Fibroblast of lung (primary cell): ENCODE measurements at regions not wholly inside any gene's neighbourhood (a gene's known extent, or its start where the extent isn't known, plus 50 kb on each side); places are given as distances from the start of the nearest gene placed in this dataset.

Experiments used
- DNase-seq, 2 donors: peaks; one replicate each; pipeline versions ENCODE4 v3.0.0 to v3.0.0-alpha.2; 2010; ENCODE audit warnings: low read depth in 2 of 2
- H2AFZ ChIP-seq: 2 replicates; pipeline ENCODE4 v1.5.1; 2012; ENCODE audit warnings: low read length, control low read depth, inconsistent platforms
- H3K27ac ChIP-seq: 2 replicates; pipeline ENCODE4 v1.5.1; 2011; ENCODE audit warnings: low read length, control low read depth; ENCODE audit not compliant: insufficient read depth
- H3K27me3 ChIP-seq: 2 replicates; pipeline ENCODE4 v1.5.1; 2011; ENCODE audit warnings: mild to moderate bottlenecking, low read length; ENCODE audit not compliant: control insufficient read depth, insufficient read depth
- H3K36me3 ChIP-seq: 2 replicates; pipeline ENCODE4 v1.5.1; 2011; ENCODE audit warnings: low read length; ENCODE audit not compliant: control insufficient read depth, insufficient read depth
- H3K4me1 ChIP-seq: 2 replicates; pipeline ENCODE4 v1.5.1; 2011; ENCODE audit warnings: low read length; ENCODE audit not compliant: control insufficient read depth, insufficient read depth; ENCODE audit errors: extremely low read depth
- H3K4me2 ChIP-seq: 2 replicates; pipeline ENCODE4 v1.5.1; 2011; ENCODE audit warnings: low read length, control low read depth; ENCODE audit not compliant: insufficient read depth; ENCODE audit errors: extremely low read depth
- H3K4me3 ChIP-seq, 4 experiments: fragments of 200-600 bp in 1 of 4; sonication (generic) in 1 of 4; replicated peaks in 1 of 4; 2 replicates each; pipeline ENCODE4 v1.5.1; 2011 to 2016; ENCODE audit warnings: low read length in 4 of 4, low read depth in 3 of 4, mild to moderate bottlenecking in 3 of 4, control low read depth in 2 of 4, inconsistent platforms in 1 of 4, mixed read lengths in 1 of 4; ENCODE audit not compliant: insufficient read depth in 1 of 4; ENCODE audit errors: control extremely low read depth in 1 of 4
- H3K79me2 ChIP-seq: 2 replicates; pipeline ENCODE4 v1.5.1; 2012; ENCODE audit warnings: mild to moderate bottlenecking, low read length, inconsistent platforms; ENCODE audit not compliant: control insufficient read depth, insufficient read depth
- H3K9ac ChIP-seq: 2 replicates; pipeline ENCODE4 v1.5.1; 2011; ENCODE audit warnings: mild to moderate bottlenecking, low read length, control low read depth; ENCODE audit not compliant: insufficient read depth
- H3K9me3 ChIP-seq: 2 replicates; pipeline ENCODE4 v1.5.1; 2012; ENCODE audit warnings: low read depth, low read length; ENCODE audit not compliant: control insufficient read depth, insufficient read depth
- H4K20me1 ChIP-seq: 2 replicates; pipeline ENCODE4 v1.5.1; 2011; ENCODE audit warnings: low read length; ENCODE audit not compliant: control insufficient read depth, insufficient read depth; ENCODE audit errors: extremely low read depth
- EZH2 ChIP-seq: IDR thresholded peaks from 2 replicates; pipeline ENCODE4 v1.5.1; 2012; ENCODE audit warnings: low read length, control low read depth, mild to moderate bottlenecking; ENCODE audit errors: missing control alignments
- TF ChIP-seq, protein P1 (sequence below), 2 donors: IDR thresholded peaks in 1 of 2; conservative IDR thresholded peaks in 1 of 2; 1 replicate in 1 of 2; 2 replicates in 1 of 2; pipeline ENCODE4 v1.5.1; 2011 to 2012; ENCODE audit warnings: low read length in 2 of 2, control low read depth in 1 of 2, inconsistent platforms in 1 of 2, low read depth in 1 of 2, mild to moderate bottlenecking in 1 of 2

DNA sequence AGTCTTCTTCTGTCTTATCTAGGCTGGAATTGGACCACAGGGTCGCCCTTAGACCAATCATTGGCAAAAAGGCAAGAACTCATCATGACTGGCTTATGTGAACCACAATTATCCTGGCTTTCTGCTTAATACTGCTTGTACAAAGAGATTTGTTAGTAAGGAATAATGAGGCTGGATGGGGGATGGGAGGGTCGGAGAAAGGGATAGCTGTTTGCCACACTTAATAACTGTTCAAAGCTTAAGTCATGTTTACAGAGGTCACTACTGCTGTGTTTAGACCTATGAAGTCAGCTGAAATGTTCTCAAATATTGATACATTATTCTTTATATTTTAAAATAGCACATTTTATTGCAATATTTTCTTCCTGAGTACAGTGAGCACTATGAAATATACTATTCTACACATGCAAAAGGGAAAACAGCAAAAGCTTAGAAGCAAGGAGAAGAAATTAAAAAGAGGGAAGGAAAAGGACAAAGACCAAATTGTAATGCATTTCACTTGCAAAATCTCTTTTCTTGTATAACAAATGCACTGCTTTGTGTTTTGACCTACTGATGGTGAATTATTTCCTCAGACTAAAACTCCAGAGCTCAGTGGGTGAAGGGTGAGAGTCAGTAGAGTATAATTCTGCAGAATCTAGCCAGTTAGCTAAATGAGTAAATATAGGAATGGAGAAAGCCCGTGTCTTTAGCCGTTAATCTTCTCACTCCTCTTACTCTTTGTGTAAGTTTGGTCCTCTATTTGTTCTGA, 404.9 kb upstream of the ZNF608 start:
- peak in 1 of 2 donors; percentile 27 for DNase-seq
- no peak overlapping the region for H3K9ac ChIP-seq
- H3K27me3 ChIP-seq: no peaks in the 10 kb centered on the region
- H3K4me3 ChIP-seq: no peak overlapping the region
- no peaks in the 10 kb centered on the region for H3K79me2 ChIP-seq
- H3K27ac ChIP-seq: no peak overlapping the region
- H4K20me1 ChIP-seq: no peaks in the 10 kb centered on the region
- TF ChIP-seq, protein P1, sequence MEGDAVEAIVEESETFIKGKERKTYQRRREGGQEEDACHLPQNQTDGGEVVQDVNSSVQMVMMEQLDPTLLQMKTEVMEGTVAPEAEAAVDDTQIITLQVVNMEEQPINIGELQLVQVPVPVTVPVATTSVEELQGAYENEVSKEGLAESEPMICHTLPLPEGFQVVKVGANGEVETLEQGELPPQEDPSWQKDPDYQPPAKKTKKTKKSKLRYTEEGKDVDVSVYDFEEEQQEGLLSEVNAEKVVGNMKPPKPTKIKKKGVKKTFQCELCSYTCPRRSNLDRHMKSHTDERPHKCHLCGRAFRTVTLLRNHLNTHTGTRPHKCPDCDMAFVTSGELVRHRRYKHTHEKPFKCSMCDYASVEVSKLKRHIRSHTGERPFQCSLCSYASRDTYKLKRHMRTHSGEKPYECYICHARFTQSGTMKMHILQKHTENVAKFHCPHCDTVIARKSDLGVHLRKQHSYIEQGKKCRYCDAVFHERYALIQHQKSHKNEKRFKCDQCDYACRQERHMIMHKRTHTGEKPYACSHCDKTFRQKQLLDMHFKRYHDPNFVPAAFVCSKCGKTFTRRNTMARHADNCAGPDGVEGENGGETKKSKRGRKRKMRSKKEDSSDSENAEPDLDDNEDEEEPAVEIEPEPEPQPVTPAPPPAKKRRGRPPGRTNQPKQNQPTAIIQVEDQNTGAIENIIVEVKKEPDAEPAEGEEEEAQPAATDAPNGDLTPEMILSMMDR (conservative IDR thresholded peaks at IDR 0.05 in 1 of 2, IDR thresholded peaks at IDR 0.05 in 1 of 2; ENCODE audit: low read depth in 1 of 2, low read length in 2 of 2): no peak
- no peak for TF ChIP-seq EZH2
- H3K36me3 ChIP-seq: no peaks in the 10 kb centered on the region
- no peaks in the 10 kb centered on the region for H3K9me3 ChIP-seq
- H3K4me2 ChIP-seq: no peak overlapping the region
- no peaks in the 10 kb centered on the region for H3K4me1 ChIP-seq
- no peak overlapping the region for H2AFZ ChIP-seq

DNA sequence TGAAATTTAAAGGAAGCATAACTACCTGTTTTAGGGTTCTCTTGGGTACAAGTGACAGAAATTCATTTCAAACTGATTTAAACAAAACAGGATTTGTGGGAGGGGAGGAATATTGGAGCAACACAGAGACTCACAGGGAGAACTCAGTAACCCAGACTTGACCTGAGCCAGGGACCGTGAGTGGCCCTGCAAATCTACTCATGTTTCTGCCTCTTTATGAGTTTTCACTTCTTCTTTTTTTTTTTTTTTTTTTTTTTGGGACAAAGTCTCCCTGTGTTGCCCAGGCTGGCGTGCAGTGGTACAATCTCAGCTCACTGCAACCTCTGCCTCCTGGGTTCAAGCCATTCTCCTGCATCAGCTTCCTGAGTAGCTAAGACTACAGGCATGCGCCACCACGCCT, 405.6 kb upstream of the ZNF608 start:
- TF ChIP-seq EZH2: no peak
- TF ChIP-seq, protein P1 (conservative IDR thresholded peaks at IDR 0.05 in 1 of 2, IDR thresholded peaks at IDR 0.05 in 1 of 2; ENCODE audit: low read depth in 1 of 2, low read length in 2 of 2): no peak
- Histone ChIP-seq H3K79me2 (no peaks in the 10 kb centered on the region), H3K27me3 (no peaks in the 10 kb centered on the region), H3K9ac (no peak overlapping the region), H3K4me2 (no peak overlapping the region), H3K27ac (no peak overlapping the region), H3K4me3 (no peak overlapping the region), H3K4me1 (no peaks in the 10 kb centered on the region), H4K20me1 (no peaks in the 10 kb centered on the region), H3K9me3 (no peaks in the 10 kb centered on the region), H2AFZ (no peak overlapping the region), H3K36me3 (no peaks in the 10 kb centered on the region)
- DNase-seq: no peak

DNA sequence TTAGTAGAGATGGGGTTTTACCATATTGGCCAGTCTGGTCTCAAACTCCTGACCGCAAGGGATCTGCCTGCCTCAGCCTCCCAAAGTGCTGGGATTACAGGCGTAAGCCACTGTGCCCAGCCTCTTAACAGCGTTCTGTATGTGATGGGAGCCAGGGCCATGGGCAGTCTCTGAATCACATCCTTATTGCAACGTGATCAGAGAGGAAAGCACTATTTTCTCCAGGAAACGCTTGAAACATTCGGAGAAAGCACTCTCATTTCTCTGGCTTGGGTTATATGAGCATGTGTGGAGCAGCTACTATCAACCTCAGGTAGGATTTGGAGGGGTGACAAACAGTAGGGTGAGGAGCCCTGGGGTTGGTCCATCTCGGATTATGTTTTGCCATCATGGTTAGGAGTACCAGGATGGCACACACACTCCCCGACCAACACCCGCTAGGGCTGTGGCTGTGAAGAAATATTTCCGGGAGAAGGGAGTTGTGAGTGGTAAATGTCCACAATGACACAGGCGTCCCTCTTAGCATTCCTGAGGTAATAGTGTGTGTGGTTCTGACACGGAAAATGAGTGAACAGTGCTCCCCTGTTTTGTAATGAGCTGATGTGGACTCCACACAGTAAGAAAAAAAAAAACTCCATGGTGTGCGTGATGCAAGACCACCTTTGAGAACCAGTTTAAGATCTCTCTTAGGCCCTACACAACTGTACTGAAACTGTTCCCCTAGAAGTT, 406.2 kb upstream of the ZNF608 start:
- TF ChIP-seq, protein P1 (conservative IDR thresholded peaks at IDR 0.05 in 1 of 2, IDR thresholded peaks at IDR 0.05 in 1 of 2; ENCODE audit: low read depth in 1 of 2, low read length in 2 of 2): no peak
- TF ChIP-seq EZH2: no peak
- Histone ChIP-seq H2AFZ (no peak overlapping the region), H3K4me2 (no peak overlapping the region)

More for the DNA sequence above, 406.2 kb upstream of the ZNF608 start:
- H3K9me3 ChIP-seq: no peaks in the 10 kb centered on the region
- H3K36me3 ChIP-seq: no peaks in the 10 kb centered on the region
- no peak for DNase-seq
- no peak overlapping the region for H3K9ac ChIP-seq
- H3K27me3 ChIP-seq: no peaks in the 10 kb centered on the region
- no peak overlapping the region for H3K4me3 ChIP-seq
- H3K4me1 ChIP-seq: no peaks in the 10 kb centered on the region
- no peak overlapping the region for H3K27ac ChIP-seq
- H3K79me2 ChIP-seq: no peaks in the 10 kb centered on the region
- H4K20me1 ChIP-seq: no peaks in the 10 kb centered on the region
